Activated CD8-positive, alpha-beta memory T cell treated with anti-CD3 and anti-CD28 coated beads for 4 hours (primary cell): ENCODE measurements at regions not wholly inside any gene's neighbourhood (a gene's known extent, or its start where the extent isn't known, plus 50 kb on each side); places are given as distances from the start of the nearest gene placed in this dataset.
"Not testable (repeated sequence)": the region's sequence is repeated elsewhere in the genome, so short reads cannot be mapped to it uniquely, and the experiment has no call there.

Experiments
- DNase-seq, 2 donors: peaks; one replicate each; pipeline ENCODE4 v3.0.0-alpha.2; 2020; ENCODE audit warnings: low read depth in 2 of 2

GRCh38 chr2:146979746-146980145, 865.1 kb upstream of the ACVR2A start:
- no peak for DNase-seq

- no peak for DNase-seq
Observed at GRCh38 chr2:146978577-146979555, 866.0 kb upstream of the ACVR2A start.

GRCh38 chr2:146970981-146971380, 873.8 kb upstream of the ACVR2A start:
- DNase-seq = not testable (repeated sequence)

- not testable (repeated sequence) for DNase-seq
Observed at GRCh38 chr2:146969703-146970102, 875.1 kb upstream of the ACVR2A start.

GRCh38 chr2:146964494-146964893, 880.3 kb upstream of the ACVR2A start:
- DNase-seq = no peak

GRCh38 chr2:146954544-146954943, 890.3 kb upstream of the ACVR2A start:
- DNase-seq = no peak

GRCh38 chr2:146952696-146953095, 892.1 kb upstream of the ACVR2A start:
- no peak for DNase-seq

GRCh38 chr2:146950911-146951310, 893.9 kb upstream of the ACVR2A start:
- no peak for DNase-seq

- no peak for DNase-seq
Observed at GRCh38 chr2:146950361-146950760, 894.5 kb upstream of the ACVR2A start.

GRCh38 chr2:146949400-146949799, 895.4 kb upstream of the ACVR2A start:
- DNase-seq = no peak

- no peak for DNase-seq
Observed at GRCh38 chr2:146944601-146945000, 900.2 kb upstream of the ACVR2A start.

- no peak for DNase-seq
Observed at GRCh38 chr2:146939991-146940685, 904.7 kb upstream of the ACVR2A start.

- DNase-seq = no peak
Observed at GRCh38 chr2:146934921-146935320, 909.9 kb upstream of the ACVR2A start.

- DNase-seq = no peak
Observed at GRCh38 chr2:146931109-146931508, 913.7 kb upstream of the ACVR2A start.

- DNase-seq = no peak
Observed at GRCh38 chr2:146927080-146927711, 917.6 kb upstream of the ACVR2A start.

GRCh38 chr2:146918280-146918679, 926.5 kb upstream of the ACVR2A start:
- no peak for DNase-seq

- DNase-seq = no peak
Observed at GRCh38 chr2:146917431-146918042, 927.3 kb upstream of the ACVR2A start.

- no peak for DNase-seq
Observed at GRCh38 chr2:146916914-146917313, 927.9 kb upstream of the ACVR2A start.

GRCh38 chr2:146913476-146913875, 931.4 kb upstream of the ACVR2A start:
- DNase-seq = no peak

- no peak for DNase-seq
Observed at GRCh38 chr2:146912536-146912935, 932.3 kb upstream of the ACVR2A start.

- no peak for DNase-seq
Observed at GRCh38 chr2:146908776-146909175, 936.1 kb upstream of the ACVR2A start.

- DNase-seq = no peak
Observed at GRCh38 chr2:146898083-146898482, 946.7 kb upstream of the ACVR2A start.
